Endothelial cell of umbilical vein (primary cell): ENCODE measurements at regions not wholly inside any gene's neighbourhood (a gene's known extent, or its start where the extent isn't known, plus 50 kb on each side); places are given as distances from the start of the nearest gene placed in this dataset.

ENCODE experiments used
- BruUV-seq: library from RNA; stranded (reverse); fragments of 400-500 nt; replicated peaks from 2 replicates; lab custom pipeline; 2021; lab: Mats Ljungman, UMichigan
- CTCF ChIA-PET: fragments of 300-600, 350-600 bp; sonication (Branson Sonifier 250); formaldehyde crosslinking; loops from one replicate; lab custom pipeline; 2021; ENCODE audit warnings: antibody characterized with exemption, inconsistent platforms; lab: Charles Lee
- POLR2A ChIA-PET: fragments of 300-600, 350-600 bp; sonication (Branson Sonifier 250); formaldehyde crosslinking; loops from one replicate; lab custom pipeline; 2021; ENCODE audit warnings: antibody characterized with exemption, inconsistent platforms; lab: Charles Lee
- DNase-seq: peaks from one replicate; pipeline ENCODE4 v3.0.0-alpha.2; 2011; ENCODE audit warnings: low read depth, low spot score
- FAIRE-seq: peaks from 2 replicates; lab custom pipeline; 2011; peaks lifted over from hg19 to GRCh38; lab: Jason Lieb, UNC
- H2AFZ ChIP-seq: 2 replicates; pipeline ENCODE4 v1.6.0; 2012; ENCODE audit warnings: low read depth, low read length, control low read depth, inconsistent platforms
- H3K27ac ChIP-seq: 2 replicates; pipeline ENCODE4 v1.5.1; 2011; ENCODE audit warnings: low read depth, mild to moderate bottlenecking, control low read depth, low read length, moderate library complexity; ENCODE audit not compliant: insufficient read depth
- H3K27me3 ChIP-seq, 2 experiments: 2 replicates each; pipeline versions ENCODE4 v1.6.0 to v1.6.1; 2011; ENCODE audit warnings: low read length in 2 of 2, mixed read lengths in 1 of 2; ENCODE audit not compliant: control insufficient read depth in 2 of 2, insufficient read depth in 2 of 2
- H3K36me3 ChIP-seq, 2 experiments: 2 replicates in 1 of 2; 3 replicates in 1 of 2; pipeline ENCODE4 v1.5.1; 2011; ENCODE audit warnings: low read length in 2 of 2, mild to moderate bottlenecking in 1 of 2, moderate library complexity in 1 of 2; ENCODE audit not compliant: control insufficient read depth in 2 of 2, insufficient read depth in 2 of 2; ENCODE audit errors: extremely low read depth in 1 of 2
- H3K4me1 ChIP-seq: 3 replicates; pipeline ENCODE4 v1.5.1; 2011; ENCODE audit warnings: mild to moderate bottlenecking, low read length; ENCODE audit not compliant: control insufficient read depth, insufficient read depth; ENCODE audit errors: extremely low read depth
- H3K4me2 ChIP-seq: 2 replicates; pipeline ENCODE4 v1.6.1; 2011; ENCODE audit warnings: low read length, control low read depth, mixed read lengths; ENCODE audit not compliant: insufficient read depth
- H3K4me3 ChIP-seq, 3 experiments: fragments of 200-600 bp in 1 of 3; sonication (generic), shearing (Covaris generic) in 1 of 3; replicated peaks in 1 of 3; 2 replicates each; pipeline ENCODE4 v1.5.1; 2011 to 2016; ENCODE audit warnings: control low read depth in 3 of 3, low read length in 3 of 3, mild to moderate bottlenecking in 2 of 3, inconsistent platforms in 1 of 3, low read depth in 1 of 3, moderate library complexity in 1 of 3; ENCODE audit not compliant: insufficient read depth in 1 of 3
- H3K79me2 ChIP-seq: 2 replicates; pipeline ENCODE4 v1.6.0; 2012; ENCODE audit warnings: low read length, inconsistent platforms; ENCODE audit not compliant: control insufficient read depth, insufficient read depth
- H3K9ac ChIP-seq: replicated peaks from 2 replicates; pipeline ENCODE3; 2011; ENCODE audit warnings: low read length, control low read depth; ENCODE audit not compliant: insufficient read depth; ENCODE audit errors: extremely low read depth
- H3K9me1 ChIP-seq: replicated peaks from 3 replicates; pipeline ENCODE4 v1.6.0; 2011; ENCODE audit warnings: mild to moderate bottlenecking, low read length; ENCODE audit not compliant: control insufficient read depth, insufficient read depth; ENCODE audit errors: extremely low read depth
- H3K9me3 ChIP-seq: replicated peaks from 2 replicates; pipeline ENCODE4 v1.5.1; 2012; ENCODE audit warnings: low read length, inconsistent platforms; ENCODE audit not compliant: control insufficient read depth, insufficient read depth
- H4K20me1 ChIP-seq: replicated peaks from 2 replicates; pipeline ENCODE3; 2011; ENCODE audit warnings: mild to moderate bottlenecking, low read length; ENCODE audit not compliant: control insufficient read depth, insufficient read depth; ENCODE audit errors: extremely low read depth
- EZH2 ChIP-seq: IDR thresholded peaks from 2 replicates; pipeline ENCODE4 v1.6.1; 2012; ENCODE audit warnings: borderline replicate concordance, low read depth, mild to moderate bottlenecking, moderate library complexity, low read length, inconsistent platforms; ENCODE audit not compliant: severe bottlenecking
- FOS ChIP-seq: IDR thresholded peaks from 2 replicates; pipeline ENCODE4 v1.6.1; 2011; ENCODE audit warnings: mild to moderate bottlenecking, low read length, moderate library complexity, borderline replicate concordance; ENCODE audit not compliant: insufficient read depth
- POLR2A ChIP-seq: IDR thresholded peaks from 2 replicates; pipeline ENCODE4 v1.6.1; 2012; ENCODE audit warnings: low read depth, mild to moderate bottlenecking, control low read depth, low read length
- POLR2AphosphoS5 ChIP-seq: IDR thresholded peaks from 2 replicates; pipeline ENCODE4 v1.6.1; 2012; ENCODE audit warnings: low read depth, mild to moderate bottlenecking, control low read depth, low read length, moderate library complexity; ENCODE audit not compliant: insufficient read depth
- dilution Hi-C: fragments of 300-500 bp; cut with MboI; formaldehyde crosslinking; loops from one replicate; pipeline ENCODE4 v1.15.0; 2019; ENCODE audit warnings: low sequenced_read_pairs; ENCODE audit not compliant: extremely low pct_ligation_motif_present
- intact Hi-C: fragments of 100-400 bp; cut with micrococcal nuclease; formaldehyde crosslinking; loops from one replicate; pipeline ENCODE4 v1.10.0; 2022
- TF ChIP-seq, protein P1 (sequence below), 2 donors: IDR thresholded peaks; 1 replicate in 1 of 2; 2 replicates in 1 of 2; pipeline ENCODE4 v1.5.1; 2011; ENCODE audit warnings: low read length in 2 of 2, mild to moderate bottlenecking in 2 of 2, moderate library complexity in 2 of 2, control low read depth in 1 of 2, inconsistent platforms in 1 of 2, low read depth in 1 of 2; ENCODE audit not compliant: insufficient read depth in 1 of 2; ENCODE audit errors: extremely low read depth in 1 of 2

DNA sequence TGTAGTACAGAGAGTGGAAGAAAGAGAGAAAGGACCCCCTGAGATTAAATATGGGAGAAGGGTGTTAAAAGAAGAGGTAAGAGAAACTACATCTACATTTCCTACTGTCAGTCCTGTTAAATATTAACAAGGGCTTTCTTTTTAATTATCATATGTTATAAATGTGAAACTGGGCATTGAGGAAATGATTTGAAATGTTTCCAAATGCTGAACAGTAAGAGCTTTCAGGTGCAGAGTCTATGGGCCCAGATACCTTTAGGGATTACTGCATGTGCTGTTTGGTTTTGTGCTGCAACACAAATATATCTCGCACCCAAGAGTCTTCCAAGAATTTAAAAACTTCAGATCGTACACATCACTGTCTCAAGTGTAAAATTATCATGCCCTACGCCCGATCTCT lies 176.3 kb downstream of the RBM26 start:
- Histone ChIP-seq H3K27me3 (peaks cover 2 to 5% of the 10 kb centered on the region in 2 experiments), H3K4me2 (no peak overlapping the region), H3K9me3 (no peaks in the 10 kb centered on the region), H3K9ac (no peak overlapping the region), H3K27ac (no peak overlapping the region), H3K4me1 (no peaks in the 10 kb centered on the region), H3K9me1 (no peaks in the 10 kb centered on the region), H2AFZ (no peak overlapping the region), H4K20me1 (no peaks in the 10 kb centered on the region), H3K36me3 (no peaks in the 10 kb centered on the region), H3K79me2 (no peaks in the 10 kb centered on the region), H3K4me3 (no peak overlapping the region)
- POLR2A ChIA-PET: no interaction called here
- FAIRE-seq: no peak
- DNase-seq: no peak
- intact Hi-C loops: no loop called here
- CTCF ChIA-PET: no interaction called here
- no TSS peak for BruUV-seq
- dilution Hi-C loops: no loop called here
- TF ChIP-seq, protein P1, sequence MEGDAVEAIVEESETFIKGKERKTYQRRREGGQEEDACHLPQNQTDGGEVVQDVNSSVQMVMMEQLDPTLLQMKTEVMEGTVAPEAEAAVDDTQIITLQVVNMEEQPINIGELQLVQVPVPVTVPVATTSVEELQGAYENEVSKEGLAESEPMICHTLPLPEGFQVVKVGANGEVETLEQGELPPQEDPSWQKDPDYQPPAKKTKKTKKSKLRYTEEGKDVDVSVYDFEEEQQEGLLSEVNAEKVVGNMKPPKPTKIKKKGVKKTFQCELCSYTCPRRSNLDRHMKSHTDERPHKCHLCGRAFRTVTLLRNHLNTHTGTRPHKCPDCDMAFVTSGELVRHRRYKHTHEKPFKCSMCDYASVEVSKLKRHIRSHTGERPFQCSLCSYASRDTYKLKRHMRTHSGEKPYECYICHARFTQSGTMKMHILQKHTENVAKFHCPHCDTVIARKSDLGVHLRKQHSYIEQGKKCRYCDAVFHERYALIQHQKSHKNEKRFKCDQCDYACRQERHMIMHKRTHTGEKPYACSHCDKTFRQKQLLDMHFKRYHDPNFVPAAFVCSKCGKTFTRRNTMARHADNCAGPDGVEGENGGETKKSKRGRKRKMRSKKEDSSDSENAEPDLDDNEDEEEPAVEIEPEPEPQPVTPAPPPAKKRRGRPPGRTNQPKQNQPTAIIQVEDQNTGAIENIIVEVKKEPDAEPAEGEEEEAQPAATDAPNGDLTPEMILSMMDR (IDR thresholded peaks at IDR 0.05; ENCODE audit: extremely low read depth in 1 of 2, insufficient read depth in 1 of 2, low read depth in 1 of 2, low read length in 2 of 2): no peak

GRCh38 chr13:79228972-79229371 lies 177.1 kb downstream of the RBM26 start:
- ChIA-PET POLR2A (no interaction called here), CTCF (interaction anchor here (0.6 kb wide), 1 partner anchor 1069 kb away, joined by 5 read pairs; no protein-coding TSS in a partner anchor)
- no peak for FAIRE-seq
- no peak overlapping the region for H3K4me3 ChIP-seq
- no peak for DNase-seq
- H3K9me3 ChIP-seq: no peaks in the 10 kb centered on the region
- no peaks in the 10 kb centered on the region for H3K79me2 ChIP-seq
- peaks cover 2 to 5% of the 10 kb centered on the region in 2 experiments for H3K27me3 ChIP-seq
- no peak overlapping the region for H2AFZ ChIP-seq
- H3K9ac ChIP-seq: no peak overlapping the region
- intact Hi-C loops: no loop called here
- no peak overlapping the region for H3K27ac ChIP-seq
- no peaks in the 10 kb centered on the region for H3K4me1 ChIP-seq
- no peak for TF ChIP-seq EZH2
- no peak for TF ChIP-seq POLR2AphosphoS5
- TF ChIP-seq POLR2A: no peak
- TF ChIP-seq FOS: no peak
- no peak overlapping the region for H3K4me2 ChIP-seq
- dilution Hi-C loops: no loop called here
- H3K36me3 ChIP-seq: no peaks in the 10 kb centered on the region
- H4K20me1 ChIP-seq: no peaks in the 10 kb centered on the region
- no peaks in the 10 kb centered on the region for H3K9me1 ChIP-seq
- BruUV-seq: no TSS peak
